GM23248 (cell line): ENCODE measurements at regions not wholly inside any gene's neighbourhood (a gene's known extent, or its start where the extent isn't known, plus 50 kb on each side); places are given as distances from the start of the nearest gene placed in this dataset.

Source experiments
- DNase-seq: peaks from one replicate; pipeline ENCODE4 v3.0.0-alpha.2; 2015
- H2AFZ ChIP-seq: fragments of 200-600 bp; sonication (generic); 2 replicates; pipeline ENCODE4 v1.6.1; 2016; ENCODE audit warnings: antibody characterized with exemption
- H3F3A ChIP-seq: fragments of 200-600 bp; sonication (generic); 2 replicates; pipeline ENCODE4 v1.6.1; 2016; ENCODE audit warnings: mild to moderate bottlenecking, antibody characterized with exemption, mixed run types; ENCODE audit not compliant: insufficient read depth
- H3K27ac ChIP-seq: fragments of 200-600 bp; sonication (generic); 2 replicates; pipeline ENCODE4 v1.5.1; 2016; ENCODE audit warnings: mild to moderate bottlenecking
- H3K27me3 ChIP-seq: fragments of 200-600 bp; sonication (generic); replicated peaks from 2 replicates; pipeline ENCODE4 v1.6.1; 2016; ENCODE audit warnings: mild to moderate bottlenecking; ENCODE audit not compliant: insufficient read depth
- H3K36me3 ChIP-seq: fragments of 200-600 bp; sonication (generic); 2 replicates; pipeline ENCODE4 v1.6.1; 2016; ENCODE audit warnings: low read depth, mild to moderate bottlenecking
- H3K4me1 ChIP-seq: fragments of 200-600 bp; sonication (generic); 2 replicates; pipeline ENCODE4 v1.6.1; 2016; ENCODE audit warnings: mild to moderate bottlenecking; ENCODE audit not compliant: insufficient read depth
- H3K4me2 ChIP-seq: fragments of 200-600 bp; sonication (generic); one replicate; pipeline ENCODE4 v1.6.1; 2016; ENCODE audit warnings: mild to moderate bottlenecking; ENCODE audit not compliant: unreplicated experiment
- H3K4me3 ChIP-seq: fragments of 200-600 bp; sonication (generic); 2 replicates; pipeline ENCODE4 v1.5.1; 2016; ENCODE audit warnings: mild to moderate bottlenecking
- H3K79me2 ChIP-seq: fragments of 200-600 bp; sonication (generic); 2 replicates; pipeline ENCODE4 v1.6.1; 2016; ENCODE audit warnings: mild to moderate bottlenecking; ENCODE audit not compliant: insufficient read depth
- H3K9ac ChIP-seq: fragments of 200-600 bp; sonication (generic); 2 replicates; pipeline ENCODE4 v1.6.1; 2016; ENCODE audit warnings: mild to moderate bottlenecking
- H3K9me2 ChIP-seq: fragments of 200-600 bp; sonication (generic); 2 replicates; pipeline ENCODE4 v1.6.1; 2016; ENCODE audit warnings: mixed run types, mild to moderate bottlenecking, moderate library complexity; ENCODE audit not compliant: insufficient read depth
- H3K9me3 ChIP-seq: fragments of 200-600 bp; sonication (generic); one replicate; pipeline ENCODE4 v1.6.1; 2017; ENCODE audit warnings: low read depth
- H4K20me1 ChIP-seq: fragments of 200-600 bp; sonication (generic); 2 replicates; pipeline ENCODE4 v1.6.0; 2016; ENCODE audit not compliant: insufficient read depth
- EZH2 ChIP-seq: fragments of 200-600 bp; sonication (generic); IDR thresholded peaks from 2 replicates; pipeline ENCODE4 v1.6.1; 2018; ENCODE audit warnings: antibody characterized with exemption, mild to moderate bottlenecking; ENCODE audit not compliant: insufficient read depth, poor library complexity, severe bottlenecking
- EZH2phosphoT487 ChIP-seq: fragments of 200-600 bp; sonication (generic); IDR thresholded peaks from 2 replicates; pipeline ENCODE4 v1.6.1; 2018; ENCODE audit warnings: antibody characterized with exemption, moderate library complexity, mild to moderate bottlenecking, low read depth; ENCODE audit not compliant: insufficient read depth
- WGBS, 2 experiments: methylation state at CpG; one replicate each; pipeline ENCODE4 v1.1.6; 2015 to 2017; ENCODE audit warnings: low lambda C conversion rate in 2 of 2, low coverage in 1 of 2; ENCODE audit errors: missing lambda C conversion rate in 2 of 2; 5-methylcytosine and 5-hydroxymethylcytosine counted together
- in situ Hi-C: fragments of 300-500 bp; cut with MboI; formaldehyde crosslinking; loops from 2 replicates; pipeline ENCODE4 v1.15.0; 2020

DNA sequence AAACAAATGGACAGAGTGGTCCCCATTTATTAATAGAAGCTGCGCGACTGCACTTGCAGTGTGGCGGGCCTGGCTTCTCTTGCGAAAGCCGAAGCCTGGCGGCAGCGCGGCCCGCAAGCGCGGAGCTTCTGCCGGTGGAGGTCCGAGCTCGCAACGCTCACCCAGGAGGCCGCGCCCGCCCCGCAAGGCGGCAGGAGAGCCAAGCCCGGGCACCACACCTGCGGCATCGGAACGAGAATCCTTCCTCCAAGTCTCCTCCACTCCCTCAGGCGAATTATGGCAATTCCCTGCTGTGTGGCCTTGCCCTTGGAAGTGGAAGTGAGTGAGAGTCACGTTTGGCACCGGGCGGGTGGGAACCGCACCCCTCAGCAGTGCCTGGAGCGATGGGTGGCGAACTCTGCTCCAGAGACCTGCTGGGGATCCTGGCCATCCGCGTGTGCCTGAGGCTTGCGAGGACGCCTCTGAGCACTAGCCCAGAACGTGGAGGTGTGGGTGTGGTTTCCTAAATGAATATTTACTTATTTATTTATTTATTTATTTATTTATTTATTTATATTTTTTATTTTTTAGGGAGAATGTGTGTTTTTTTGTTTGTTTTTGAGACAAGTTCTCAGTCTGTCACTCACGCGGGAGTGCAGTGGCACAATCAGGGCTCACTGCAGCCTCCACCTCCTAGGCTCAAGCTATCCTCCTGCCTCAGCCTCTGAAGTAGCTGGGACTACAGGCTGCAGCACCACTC lies 133.7 kb upstream of the UBE2E1 start:
- H3K4me1 ChIP-seq = peaks cover 20% of the 10 kb centered on the region
- H3K27ac ChIP-seq = no peak overlapping the region
- 65% methylated on average over 29 to 38 of the region's 38 CpGs for WGBS, 2 experiments
- H3K9me2 ChIP-seq = no peaks in the 10 kb centered on the region
- H3K36me3 ChIP-seq = no peaks in the 10 kb centered on the region
- no peak overlapping the region for H2AFZ ChIP-seq
- H3K9me3 ChIP-seq = no peaks in the 10 kb centered on the region
- peak; percentile 19 for DNase-seq
- no peak for TF ChIP-seq EZH2
- peaks cover 26% of the 10 kb centered on the region for H3F3A ChIP-seq
- H3K4me2 ChIP-seq = peak overlapping the region; percentile 33
- no peaks in the 10 kb centered on the region for H4K20me1 ChIP-seq
- no peak overlapping the region for H3K9ac ChIP-seq
- H3K79me2 ChIP-seq = no peaks in the 10 kb centered on the region
- in situ Hi-C loops = no loop called here
- no peaks in the 10 kb centered on the region for H3K27me3 ChIP-seq
- H3K4me3 ChIP-seq = no peak overlapping the region

GRCh38 chr3:23672628-23673027 lies 133.1 kb upstream of the UBE2E1 start:
- no peaks in the 10 kb centered on the region for H3K36me3 ChIP-seq
- peaks cover 16% of the 10 kb centered on the region for H3K4me1 ChIP-seq
- H2AFZ ChIP-seq = no peak overlapping the region
- H3K79me2 ChIP-seq = no peaks in the 10 kb centered on the region
- no peaks in the 10 kb centered on the region for H3K9me3 ChIP-seq
- peaks cover 26% of the 10 kb centered on the region for H3F3A ChIP-seq
- H4K20me1 ChIP-seq = no peaks in the 10 kb centered on the region
- WGBS, 2 experiments = 86 to 89% methylated on average over 4 of the region's 4 CpGs
- in situ Hi-C loops = no loop called here
- H3K4me3 ChIP-seq = no peak overlapping the region
- DNase-seq = no peak
- H3K4me2 ChIP-seq = no peak overlapping the region
- no peak overlapping the region for H3K9ac ChIP-seq
- H3K27me3 ChIP-seq = no peaks in the 10 kb centered on the region
- H3K9me2 ChIP-seq = no peaks in the 10 kb centered on the region
- H3K27ac ChIP-seq = no peak overlapping the region
- TF ChIP-seq EZH2phosphoT487 (no peak), EZH2 (no peak)

DNA sequence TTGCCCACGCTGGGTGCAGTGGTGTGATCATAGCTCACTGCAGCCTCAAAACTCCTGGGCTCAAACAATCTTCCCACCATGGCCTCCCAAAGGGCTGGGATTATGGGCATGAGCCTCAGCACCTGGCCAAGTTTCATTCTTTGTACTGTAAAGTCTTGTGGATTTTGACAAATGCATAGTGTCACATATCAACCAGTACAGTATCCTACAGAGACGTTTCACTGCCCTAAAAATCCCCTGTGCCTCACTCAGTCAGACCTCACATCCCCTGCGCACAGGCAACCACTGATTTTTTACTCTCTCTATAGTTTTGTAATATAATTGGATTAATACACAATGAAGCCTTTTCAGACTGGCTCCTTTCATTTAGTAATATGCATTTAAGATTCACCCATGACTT lies 130.7 kb upstream of the UBE2E1 start:
- Histone ChIP-seq H4K20me1 (no peaks in the 10 kb centered on the region), H3K79me2 (no peaks in the 10 kb centered on the region), H3K27ac (no peak overlapping the region), H3K4me1 (no peaks in the 10 kb centered on the region), H3K27me3 (no peaks in the 10 kb centered on the region), H3K9me3 (no peaks in the 10 kb centered on the region), H3K4me3 (no peak overlapping the region), H3K9me2 (no peaks in the 10 kb centered on the region), H3K4me2 (no peak overlapping the region), H2AFZ (no peak overlapping the region), H3K36me3 (no peaks in the 10 kb centered on the region), H3K9ac (no peak overlapping the region), H3F3A (peaks cover 14% of the 10 kb centered on the region)
- 76% methylated on average over 3 of the region's 3 CpGs for WGBS, 2 experiments
- no peak for DNase-seq
- no peak for TF ChIP-seq EZH2phosphoT487
- in situ Hi-C loops = no loop called here

GRCh38 chr3:23676093-23676492 lies 129.7 kb upstream of the UBE2E1 start:
- 95 to 97% methylated on average over 1 of the region's 1 CpG for WGBS, 2 experiments
- H3K27me3 ChIP-seq = no peaks in the 10 kb centered on the region
- no peak overlapping the region for H3K4me3 ChIP-seq
- peak; percentile 78 for DNase-seq
- H3F3A ChIP-seq = peaks cover 14% of the 10 kb centered on the region
- H3K36me3 ChIP-seq = no peaks in the 10 kb centered on the region
- H4K20me1 ChIP-seq = no peaks in the 10 kb centered on the region
- H3K9me2 ChIP-seq = no peaks in the 10 kb centered on the region
- no peaks in the 10 kb centered on the region for H3K9me3 ChIP-seq
- no peaks in the 10 kb centered on the region for H3K79me2 ChIP-seq
- no peaks in the 10 kb centered on the region for H3K4me1 ChIP-seq
- TF ChIP-seq EZH2 (no peak), EZH2phosphoT487 (no peak)
- no peak overlapping the region for H3K9ac ChIP-seq
- no peak overlapping the region for H3K4me2 ChIP-seq
- in situ Hi-C loops = no loop called here
- no peak overlapping the region for H2AFZ ChIP-seq
- H3K27ac ChIP-seq = no peak overlapping the region

GRCh38 chr3:23682646-23683045 lies 123.1 kb upstream of the UBE2E1 start:
- in situ Hi-C loops = no loop called here
- no peak overlapping the region for H3K9ac ChIP-seq
- no peak for TF ChIP-seq EZH2
- TF ChIP-seq EZH2phosphoT487 = no peak
- no peak overlapping the region for H3K4me3 ChIP-seq
- peaks cover 17% of the 10 kb centered on the region for H3K4me1 ChIP-seq
- no peaks in the 10 kb centered on the region for H4K20me1 ChIP-seq
- no peaks in the 10 kb centered on the region for H3K79me2 ChIP-seq
- H3K4me2 ChIP-seq = no peak overlapping the region
- no peaks in the 10 kb centered on the region for H3K36me3 ChIP-seq
- H3K9me3 ChIP-seq = no peaks in the 10 kb centered on the region
- no peak for DNase-seq
- H2AFZ ChIP-seq = no peak overlapping the region
- no peaks in the 10 kb centered on the region for H3K27me3 ChIP-seq
- H3F3A ChIP-seq = peaks cover 18% of the 10 kb centered on the region
- 93 to 97% methylated on average over 1 of the region's 1 CpG for WGBS, 2 experiments
- no peak overlapping the region for H3K27ac ChIP-seq
- H3K9me2 ChIP-seq = no peaks in the 10 kb centered on the region
